Breast epithelium (tissue), 3 donors: ENCODE measurements at regions not wholly inside any gene's neighbourhood (a gene's known extent, or its start where the extent isn't known, plus 50 kb on each side); places are given as distances from the start of the nearest gene placed in this dataset.

ENCODE experiments used
- CTCF ChIP-seq, 3 donors: fragments of 450-650 bp; IDR thresholded peaks; one replicate each; pipeline ENCODE4 v1.5.1; 2016 to 2017; ENCODE audit warnings: antibody characterized with exemption in 3 of 3, mild to moderate bottlenecking in 3 of 3, moderate library complexity in 3 of 3
- POLR2A ChIP-seq: fragments of 450-650 bp; IDR thresholded peaks from one replicate; pipeline ENCODE4 v1.6.1; 2016; ENCODE audit warnings: antibody characterized with exemption, mild to moderate bottlenecking, moderate library complexity

- no peak for TF ChIP-seq CTCF (IDR thresholded peaks at IDR 0.05)
- no peak for TF ChIP-seq POLR2A
Measured at GRCh38 chrY:13168257-13168656, 263.6 kb downstream of the DDX3Y start.
